HG02884 (cell line): ENCODE measurements at regions not wholly inside any gene's neighbourhood (a gene's known extent, or its start where the extent isn't known, plus 50 kb on each side); places are given as distances from the start of the nearest gene placed in this dataset.

Source experiments
- ATAC-seq: cut with Tn5 transposase; IDR thresholded peaks from one replicate; pipeline ENCODE4 v1.9.1; 2021; ENCODE audit warnings: mild to moderate bottlenecking, moderate library complexity; ENCODE audit not compliant: unreplicated experiment

GRCh38 chr12:87795555-87795954, 233.6 kb downstream of the C12orf50 start:
- ATAC-seq, result no peak

- ATAC-seq, result no peak
Observed at GRCh38 chr12:87794854-87795253, 234.3 kb downstream of the C12orf50 start.

GRCh38 chr12:87793131-87793530, 236.1 kb downstream of the C12orf50 start:
- no peak for ATAC-seq

- no peak for ATAC-seq
Observed at GRCh38 chr12:87784350-87784749, 244.9 kb downstream of the C12orf50 start.

- no peak for ATAC-seq
Observed at GRCh38 chr12:87783467-87783866, 245.7 kb downstream of the C12orf50 start.

- no peak for ATAC-seq
Observed at GRCh38 chr12:87782838-87783237, 246.4 kb downstream of the C12orf50 start.

GRCh38 chr12:87779858-87780498, 249.2 kb downstream of the C12orf50 start:
- ATAC-seq, result no peak

GRCh38 chr12:87779016-87779415, 250.2 kb downstream of the C12orf50 start:
- no peak for ATAC-seq

GRCh38 chr12:87778065-87778464, 251.1 kb downstream of the C12orf50 start:
- no peak for ATAC-seq

- ATAC-seq, result no peak
Observed at GRCh38 chr12:87775784-87776183, 253.4 kb downstream of the C12orf50 start.

- no peak for ATAC-seq
Observed at GRCh38 chr12:87775051-87775450, 254.2 kb downstream of the C12orf50 start.

- ATAC-seq, result no peak
Observed at GRCh38 chr12:87772401-87772800, 256.8 kb downstream of the C12orf50 start.

GRCh38 chr12:87768501-87769287, 260.5 kb downstream of the C12orf50 start:
- ATAC-seq, result no peak

- no peak for ATAC-seq
Observed at GRCh38 chr12:87766044-87766443, 263.2 kb downstream of the C12orf50 start.

GRCh38 chr12:87760943-87761342, 268.3 kb downstream of the C12orf50 start:
- ATAC-seq, result no peak

GRCh38 chr12:87758271-87758670, 270.9 kb downstream of the C12orf50 start:
- ATAC-seq, result no peak

GRCh38 chr12:87756721-87757120, 272.5 kb downstream of the C12orf50 start:
- no peak for ATAC-seq

GRCh38 chr12:87756111-87756510, 273.1 kb downstream of the C12orf50 start:
- ATAC-seq, result no peak

GRCh38 chr12:87728931-87729593, 300.1 kb downstream of the C12orf50 start:
- ATAC-seq, result no peak

GRCh38 chr12:87720967-87721366, 308.2 kb downstream of the C12orf50 start:
- no peak for ATAC-seq

GRCh38 chr12:87704374-87704773, 324.8 kb downstream of the C12orf50 start:
- no peak for ATAC-seq

- ATAC-seq, result no peak
Observed at GRCh38 chr12:87690236-87690810, 338.9 kb downstream of the C12orf50 start.
